GM18505 (cell line): ENCODE measurements at regions not wholly inside any gene's neighbourhood (a gene's known extent, or its start where the extent isn't known, plus 50 kb on each side); places are given as distances from the start of the nearest gene placed in this dataset.

Experiments
- ATAC-seq: cut with Tn5 transposase; IDR thresholded peaks from one replicate; pipeline ENCODE4 v1.9.1; 2021; ENCODE audit not compliant: unreplicated experiment
- POLR2A ChIP-seq: IDR thresholded peaks from 4 replicates; pipeline ENCODE4 v1.6.1; 2011; ENCODE audit warnings: borderline replicate concordance; ENCODE audit not compliant: insufficient read depth, insufficient read length; ENCODE audit errors: extremely low read depth

DNA sequence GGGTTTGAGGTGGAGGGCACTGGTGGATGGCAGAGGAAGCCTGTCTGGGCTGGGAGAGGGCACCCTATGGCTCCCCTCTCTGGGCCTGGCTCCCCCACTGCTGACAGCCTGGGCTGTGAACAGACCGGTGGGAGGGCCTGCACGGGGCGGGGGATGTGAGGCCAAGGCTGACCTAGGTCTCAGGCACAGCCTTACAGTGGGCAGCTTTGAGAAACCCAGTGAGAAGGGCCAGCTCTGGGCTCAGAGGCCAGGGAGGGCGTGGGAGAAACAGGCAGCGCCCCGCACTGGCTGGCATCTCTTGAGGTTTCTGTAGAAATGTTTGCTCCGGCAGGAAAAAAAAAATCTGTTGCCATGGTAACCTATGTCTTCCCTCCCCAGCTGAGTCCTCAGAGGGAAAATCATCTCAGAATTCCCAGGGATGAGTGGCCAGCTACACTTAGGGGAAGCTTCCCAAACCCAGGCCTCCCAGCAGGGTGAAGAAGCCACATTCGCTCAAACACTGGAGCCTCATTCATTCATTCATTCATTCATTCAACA lies 71.7 kb upstream of the TAF1B start:
- no peak for TF ChIP-seq POLR2A
- ATAC-seq = no peak

DNA sequence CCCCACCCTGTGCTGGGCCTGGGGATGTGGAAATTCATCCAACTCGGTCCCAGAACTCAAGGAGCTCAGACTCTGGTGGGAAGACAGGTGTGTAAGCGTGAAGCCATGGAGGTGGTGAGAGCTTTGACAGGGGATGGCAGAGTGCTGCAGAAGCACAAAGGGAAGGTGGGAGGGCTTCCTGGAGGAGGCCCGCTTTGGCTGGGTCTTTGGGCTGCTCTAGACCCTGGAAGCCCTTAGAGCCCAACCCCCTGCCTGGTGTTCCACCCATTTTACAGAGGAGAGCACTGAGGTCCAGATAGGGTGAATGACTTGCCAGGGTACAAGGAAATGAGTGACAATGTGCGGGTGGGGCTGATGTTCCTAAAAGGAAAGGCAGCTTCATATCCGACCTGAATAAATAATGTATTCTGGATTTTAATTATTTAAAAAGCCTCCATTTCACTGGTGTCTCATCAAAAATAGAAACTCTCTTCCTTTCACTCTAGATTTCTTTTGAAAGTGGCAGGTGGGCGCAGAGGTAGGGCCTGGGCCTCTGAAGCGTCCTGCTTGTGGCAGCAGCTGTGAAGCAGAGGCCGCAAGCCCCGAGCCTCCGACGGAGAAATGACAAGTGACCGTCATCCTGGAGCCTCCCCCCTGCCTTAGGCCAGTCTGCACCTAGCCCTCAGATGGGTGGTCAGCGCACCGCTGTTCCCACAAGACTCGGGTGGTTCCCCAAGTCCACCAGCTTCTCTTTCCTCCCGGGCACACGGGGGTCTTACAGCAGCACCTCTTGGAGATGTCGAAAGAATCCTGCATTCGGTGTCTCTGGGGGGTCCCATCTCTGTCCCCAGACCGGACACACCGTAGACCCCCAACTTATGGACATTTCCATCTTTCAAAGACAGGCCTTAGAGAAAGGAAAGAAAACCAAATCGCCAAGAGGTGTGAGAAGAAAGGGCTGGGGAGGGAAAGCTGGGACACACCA lies 71.0 kb upstream of the TAF1B start:
- ATAC-seq = no peak

DNA sequence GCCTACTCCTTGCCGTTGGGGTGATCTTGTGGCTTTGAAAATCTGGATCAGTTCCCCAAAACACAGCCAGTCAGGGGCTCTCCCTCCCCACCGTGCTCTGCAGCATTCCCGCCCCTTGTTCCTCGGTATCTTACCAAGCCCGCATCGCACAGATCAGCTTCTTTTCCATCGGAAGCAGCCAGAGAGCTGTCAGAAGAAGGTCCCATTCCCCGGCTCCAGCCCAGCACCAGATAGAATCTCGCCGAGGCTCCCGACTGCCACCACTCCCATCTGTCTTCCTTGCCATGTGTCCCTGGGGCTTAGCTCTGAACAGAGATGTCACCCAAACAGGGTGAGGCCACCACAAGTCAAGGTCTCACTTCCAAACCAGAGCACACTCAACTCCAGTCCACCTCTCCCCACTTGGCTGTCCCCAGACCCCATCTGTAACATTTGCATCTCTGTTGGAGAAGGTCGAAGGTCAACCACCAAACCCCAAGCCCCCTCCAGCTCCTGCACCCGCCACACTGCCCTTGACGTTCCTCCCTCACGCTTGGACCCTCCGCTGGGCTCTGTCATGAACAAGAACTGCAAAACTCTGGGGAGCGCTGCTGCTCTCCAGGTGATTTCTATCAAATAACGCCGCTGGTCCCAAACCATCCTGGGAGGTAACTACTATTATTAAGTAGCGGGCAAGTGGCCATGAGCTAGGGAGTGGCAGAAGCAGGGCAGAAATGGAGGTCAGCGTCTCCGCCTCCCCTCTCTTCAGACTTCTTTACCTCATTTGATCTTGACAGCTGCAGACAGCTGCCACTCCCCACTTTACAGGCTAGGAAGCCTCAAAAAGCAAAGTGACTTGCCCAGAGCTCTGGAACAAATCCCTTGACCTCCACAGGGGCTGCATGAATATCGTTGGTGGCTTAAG lies 70.0 kb upstream of the TAF1B start:
- no peak for ATAC-seq
- TF ChIP-seq POLR2A = no peak

More for the DNA sequence above, 71.0 kb upstream of the TAF1B start:
- no peak for TF ChIP-seq POLR2A

DNA sequence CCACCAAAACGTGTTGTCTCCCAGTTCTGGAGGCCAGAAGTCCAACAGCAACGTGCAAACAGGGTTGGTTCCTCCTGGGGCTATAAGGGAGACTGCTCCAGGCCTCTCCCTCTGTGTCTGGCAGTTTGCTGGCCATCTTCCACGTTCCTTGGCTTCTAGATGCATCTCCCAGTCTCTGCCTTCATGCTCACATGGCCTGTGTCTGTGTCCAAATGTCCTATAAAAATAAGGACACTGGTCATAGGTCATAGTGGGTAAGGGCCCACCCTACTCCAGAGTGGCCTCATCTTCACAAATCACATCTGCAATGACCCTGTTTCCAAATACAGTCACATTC lies 69.4 kb upstream of the TAF1B start:
- no peak for TF ChIP-seq POLR2A

DNA sequence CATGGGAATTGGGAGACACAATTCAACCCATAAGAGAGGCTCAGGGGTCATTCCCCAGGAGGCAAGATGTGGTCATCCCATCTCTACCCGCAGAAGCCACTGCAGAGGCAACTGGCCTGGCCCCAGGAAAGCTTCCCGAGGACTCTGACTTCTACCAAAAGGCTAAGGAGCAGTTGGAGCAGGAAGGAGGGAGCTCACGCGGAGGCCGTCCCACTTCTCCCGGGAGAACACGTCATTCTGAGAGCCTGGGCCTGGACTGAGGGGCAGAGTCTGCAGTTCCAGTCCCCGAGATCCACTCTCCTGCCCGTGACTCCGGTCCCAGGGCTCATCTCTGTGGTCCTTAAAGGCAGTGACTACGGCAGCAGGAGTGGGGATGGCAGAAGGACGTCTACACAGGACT lies 69.0 kb upstream of the TAF1B start:
- no peak for ATAC-seq
- TF ChIP-seq POLR2A = no peak

More for the DNA sequence above, 69.4 kb upstream of the TAF1B start:
- no peak for ATAC-seq

DNA sequence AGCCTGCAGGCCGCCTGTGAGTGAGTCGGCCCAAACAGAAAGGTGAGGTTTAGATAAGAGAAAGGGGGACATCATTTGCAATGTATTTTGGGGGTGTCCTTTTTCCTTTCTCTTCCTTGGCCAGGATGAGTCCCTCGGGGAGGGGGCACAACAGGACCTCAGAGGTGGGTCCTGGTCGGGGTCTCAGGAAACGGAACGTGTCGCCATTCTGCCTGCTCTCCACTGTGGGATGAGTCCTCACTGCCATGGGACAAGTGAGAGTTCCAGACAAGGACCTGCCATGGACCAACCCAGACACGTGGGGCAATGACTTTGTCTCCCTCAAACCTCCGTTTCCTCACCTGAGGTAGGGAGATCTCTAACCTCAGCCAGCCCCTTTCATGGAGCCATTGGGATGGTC lies 67.9 kb upstream of the TAF1B start:
- TF ChIP-seq POLR2A = no peak
- ATAC-seq = no peak

DNA sequence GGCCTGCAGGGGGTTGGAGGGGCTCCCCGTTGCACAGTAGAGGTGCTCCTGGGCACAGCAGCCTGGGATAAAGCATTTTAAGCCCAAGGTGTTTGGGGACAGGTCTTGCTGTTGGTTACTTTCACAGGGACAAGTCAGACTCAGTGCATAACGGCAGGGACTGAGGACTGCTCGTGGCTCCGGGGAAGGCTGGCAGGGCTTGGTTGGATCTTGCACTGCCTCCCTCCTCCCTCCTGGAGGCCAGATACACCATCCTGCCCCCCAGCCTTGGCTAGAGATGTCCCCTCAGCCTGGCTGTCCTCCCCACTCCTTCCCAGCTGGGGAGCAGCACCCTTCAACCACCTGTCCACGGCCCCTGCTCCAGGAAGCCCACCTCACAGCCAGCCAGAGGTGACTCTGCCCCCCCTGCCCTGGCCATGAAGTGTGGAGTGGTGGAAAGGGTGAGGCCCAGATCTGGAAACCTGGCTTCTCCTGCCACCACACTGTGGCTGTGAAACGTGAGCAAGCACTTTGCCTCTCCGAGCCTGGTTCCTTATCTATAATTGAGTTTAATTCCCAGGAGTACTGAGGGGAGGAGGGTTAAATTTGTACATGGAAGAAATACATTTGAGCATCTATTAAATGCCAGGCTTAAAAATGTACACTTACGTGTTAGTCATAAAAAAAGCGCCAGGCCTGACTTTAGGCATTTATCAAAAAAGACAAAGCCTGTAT lies 67.1 kb upstream of the TAF1B start:
- ATAC-seq = no peak
- TF ChIP-seq POLR2A = no peak

DNA sequence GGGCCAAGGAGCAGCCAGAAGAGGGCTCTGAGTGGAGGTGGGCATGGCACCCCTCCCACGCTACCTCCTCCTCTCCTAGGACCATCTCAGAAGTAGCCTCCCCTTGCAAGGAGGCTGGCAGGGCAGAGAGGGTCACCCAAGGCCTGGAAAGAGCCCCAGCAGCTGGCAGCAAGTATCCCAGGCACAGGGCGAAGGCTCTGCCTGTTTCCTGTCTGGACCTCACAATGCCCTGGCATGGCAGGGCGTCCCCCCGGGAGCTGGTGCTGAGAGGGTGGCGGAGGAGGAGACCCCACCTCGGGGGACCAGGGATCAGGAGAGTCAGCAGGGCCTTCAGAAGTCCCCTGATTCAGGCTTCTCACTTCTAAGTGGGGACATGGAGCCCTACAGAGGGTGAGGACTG lies 66.2 kb upstream of the TAF1B start:
- ATAC-seq = no peak
- TF ChIP-seq POLR2A = no peak

DNA sequence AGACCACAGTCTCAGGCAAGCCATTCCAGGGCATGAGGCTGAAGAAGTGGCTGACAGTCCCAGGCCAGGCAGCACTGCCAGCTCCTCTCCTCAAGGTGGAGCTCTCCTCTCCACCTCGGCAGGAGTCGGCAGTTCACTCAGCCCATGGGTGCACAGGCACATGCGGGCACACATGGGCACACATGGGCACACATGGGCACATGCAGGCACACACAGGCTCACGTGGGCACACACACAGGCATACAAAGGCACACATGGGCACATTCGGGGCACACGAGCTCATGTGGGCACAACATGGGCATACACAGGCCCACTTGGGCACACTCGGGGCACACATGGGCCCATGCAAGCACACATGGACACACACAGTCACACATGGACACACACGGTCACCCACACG lies 65.3 kb upstream of the TAF1B start:
- TF ChIP-seq POLR2A = no peak
- ATAC-seq = no peak

DNA sequence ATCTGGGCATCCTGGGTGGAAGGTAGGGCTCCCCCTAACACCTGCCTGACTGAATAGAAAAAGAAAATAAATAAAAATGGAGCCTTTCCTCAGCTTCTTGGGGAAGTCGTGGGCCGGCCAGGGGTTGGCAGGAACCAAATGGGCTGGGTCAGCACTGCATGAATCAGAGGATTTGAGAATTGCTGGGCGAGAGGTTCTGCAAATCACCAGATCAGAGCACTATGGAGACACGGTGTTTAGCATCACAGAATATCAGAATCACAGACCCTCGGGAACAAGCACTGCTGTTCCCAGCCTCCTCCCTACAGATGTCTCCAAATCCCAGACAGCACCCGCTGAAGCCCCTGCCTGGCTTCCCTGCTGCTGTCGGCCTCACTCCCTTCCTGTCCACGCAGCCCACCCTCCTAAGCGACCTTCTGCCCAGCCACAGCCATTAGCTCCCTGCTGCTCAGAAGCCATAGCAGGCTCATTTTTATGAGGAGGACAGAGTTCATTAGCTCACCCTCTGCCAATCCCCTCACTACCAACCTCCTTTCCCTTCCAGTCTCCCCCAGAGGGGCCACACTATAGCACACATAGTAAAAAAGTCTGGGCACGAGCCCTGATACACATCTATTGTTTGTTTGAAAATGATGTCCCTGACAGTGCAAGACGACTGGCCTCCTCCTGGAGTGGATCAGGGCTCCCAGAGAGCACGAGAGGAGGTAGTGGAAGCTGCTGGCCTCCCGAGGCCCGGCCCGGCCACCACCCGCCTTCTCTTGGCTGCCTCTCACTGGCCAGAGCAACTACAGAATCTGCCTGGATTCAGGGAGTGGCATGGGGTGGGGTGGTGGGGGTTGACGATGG lies 64.6 kb upstream of the TAF1B start:
- TF ChIP-seq POLR2A = no peak
- no peak for ATAC-seq

DNA sequence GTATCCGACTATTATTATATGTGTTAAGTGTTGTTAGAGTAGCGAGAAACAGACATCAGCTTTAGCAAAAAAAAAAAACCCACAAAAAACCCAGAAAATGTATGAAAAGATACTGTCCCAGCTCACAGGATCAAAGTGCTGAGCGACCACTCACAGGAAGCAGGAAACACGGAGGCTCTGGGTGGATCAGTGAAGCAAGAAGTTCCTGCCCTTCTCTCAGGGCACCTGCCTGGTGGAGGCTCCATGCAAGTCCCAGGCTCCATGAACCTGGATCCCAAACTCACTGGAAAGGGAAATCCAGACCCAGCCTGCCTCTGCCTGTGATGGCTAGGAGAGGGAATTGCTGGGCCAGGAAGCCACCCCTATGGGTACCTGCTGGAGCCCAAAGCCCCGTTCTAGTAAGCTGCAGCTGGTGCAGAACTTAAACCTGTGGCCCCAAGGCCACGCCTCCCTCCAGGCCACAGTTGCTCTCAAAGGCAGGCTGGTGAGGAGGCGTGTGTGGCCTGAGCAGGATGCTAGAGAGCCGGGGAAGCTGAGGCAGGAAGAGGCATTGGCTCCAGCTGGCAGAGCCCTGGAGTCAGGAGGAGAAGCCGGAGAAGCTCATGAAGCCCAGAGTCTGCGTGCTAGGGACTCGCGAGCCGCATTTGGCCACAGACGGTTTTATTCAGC lies 63.5 kb upstream of the TAF1B start:
- no peak for ATAC-seq
- no peak for TF ChIP-seq POLR2A
